T-helper 1 cell treated with Interleukin-12 subunit alpha and Interleukin-12 subunit beta and Interleukin-4 antibody, amounts not matched to agents 30 μg/mL and 1 μg/mL, for 36 hours (primary cell): ENCODE measurements at regions not wholly inside any gene's neighbourhood (a gene's known extent, or its start where the extent isn't known, plus 50 kb on each side); places are given as distances from the start of the nearest gene placed in this dataset.

ENCODE experiments used
- H3K27ac Mint-ChIP-seq: one replicate; pipeline ENCODE4 v1.8.0; 2021; ENCODE audit warnings: mild to moderate bottlenecking, mixed read lengths
- H3K27me3 Mint-ChIP-seq: one replicate; pipeline ENCODE4 v1.8.0; 2021; ENCODE audit warnings: low read depth, mixed read lengths
- H3K36me3 Mint-ChIP-seq: one replicate; pipeline ENCODE4 v1.8.0; 2021; ENCODE audit warnings: low read depth, mixed read lengths
- H3K4me1 Mint-ChIP-seq: one replicate; pipeline ENCODE4 v1.8.0; 2021; ENCODE audit warnings: low read depth, mixed read lengths
- H3K4me3 Mint-ChIP-seq: one replicate; pipeline ENCODE4 v1.8.0; 2021; ENCODE audit warnings: mild to moderate bottlenecking, moderate library complexity, mixed read lengths
- H3K9me3 Mint-ChIP-seq: one replicate; pipeline ENCODE4 v1.8.0; 2021; ENCODE audit warnings: mixed read lengths

DNA sequence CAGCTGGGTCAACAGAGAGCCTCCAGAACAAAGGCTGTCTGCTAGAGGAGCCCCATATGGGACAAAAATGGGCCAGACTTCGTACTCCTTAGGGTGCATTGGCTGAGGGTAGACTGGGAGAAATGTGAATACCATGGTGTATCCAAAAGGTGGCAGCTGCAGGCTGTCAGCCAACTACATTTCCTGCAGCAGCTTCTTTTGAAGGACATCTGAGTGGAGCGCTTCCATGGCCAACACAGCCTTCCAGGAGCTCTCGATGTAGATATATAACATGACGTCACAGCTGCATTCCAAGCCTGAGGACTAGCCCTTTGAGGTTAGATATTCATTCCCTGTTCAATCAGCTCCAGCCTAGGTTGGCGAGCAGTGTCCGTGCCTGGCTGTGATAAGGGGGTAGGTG, 107.7 kb downstream of the MAB21L3 start:
- H3K27ac Mint-ChIP-seq, result no peak overlapping the region
- H3K4me3 Mint-ChIP-seq, result no peak overlapping the region
- H3K27me3 Mint-ChIP-seq, result peaks cover 20% of the 10 kb centered on the region
- no peaks in the 10 kb centered on the region for H3K4me1 Mint-ChIP-seq
- no peaks in the 10 kb centered on the region for H3K36me3 Mint-ChIP-seq
- H3K9me3 Mint-ChIP-seq, result no peaks in the 10 kb centered on the region

- Mint-ChIP-seq H3K27me3 (peaks cover 24% of the 10 kb centered on the region), H3K9me3 (no peaks in the 10 kb centered on the region), H3K4me1 (no peaks in the 10 kb centered on the region), H3K27ac (no peak overlapping the region), H3K4me3 (no peak overlapping the region), H3K36me3 (no peaks in the 10 kb centered on the region)
Measured at GRCh38 chr1:116219651-116220434, 108.6 kb downstream of the MAB21L3 start.

GRCh38 chr1:116224111-116224510, 112.9 kb downstream of the MAB21L3 start:
- H3K36me3 Mint-ChIP-seq, result no peaks in the 10 kb centered on the region
- H3K27me3 Mint-ChIP-seq, result peaks cover 12% of the 10 kb centered on the region

DNA sequence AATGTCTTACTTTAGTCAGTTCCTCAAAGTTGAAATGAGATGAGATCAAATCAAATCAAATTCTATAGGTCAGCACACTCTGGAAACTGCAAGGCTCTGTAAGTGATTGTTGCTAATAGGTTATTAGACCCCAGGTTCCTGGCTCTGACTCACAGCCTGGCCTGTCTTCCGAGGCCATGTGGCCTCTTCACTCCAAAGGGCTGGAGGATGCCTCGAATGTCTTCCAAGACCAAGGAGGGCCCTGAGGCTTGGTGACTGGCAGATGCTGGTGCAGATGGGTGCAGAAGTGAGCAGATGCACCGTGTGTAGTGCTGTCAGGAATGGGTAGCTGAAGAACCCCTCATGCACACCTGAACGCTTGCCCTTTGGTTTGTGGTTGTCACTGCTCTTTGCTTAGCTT, 113.4 kb downstream of the MAB21L3 start:
- H3K4me3 Mint-ChIP-seq, result no peak overlapping the region
- H3K9me3 Mint-ChIP-seq, result no peaks in the 10 kb centered on the region
- H3K27ac Mint-ChIP-seq, result no peak overlapping the region
- no peaks in the 10 kb centered on the region for H3K4me1 Mint-ChIP-seq
- H3K27me3 Mint-ChIP-seq, result peaks cover 7% of the 10 kb centered on the region
- no peaks in the 10 kb centered on the region for H3K36me3 Mint-ChIP-seq

More at GRCh38 chr1:116224111-116224510, 112.9 kb downstream of the MAB21L3 start:
- H3K27ac Mint-ChIP-seq, result no peak overlapping the region
- no peaks in the 10 kb centered on the region for H3K4me1 Mint-ChIP-seq
- H3K4me3 Mint-ChIP-seq, result no peak overlapping the region
- no peaks in the 10 kb centered on the region for H3K9me3 Mint-ChIP-seq

DNA sequence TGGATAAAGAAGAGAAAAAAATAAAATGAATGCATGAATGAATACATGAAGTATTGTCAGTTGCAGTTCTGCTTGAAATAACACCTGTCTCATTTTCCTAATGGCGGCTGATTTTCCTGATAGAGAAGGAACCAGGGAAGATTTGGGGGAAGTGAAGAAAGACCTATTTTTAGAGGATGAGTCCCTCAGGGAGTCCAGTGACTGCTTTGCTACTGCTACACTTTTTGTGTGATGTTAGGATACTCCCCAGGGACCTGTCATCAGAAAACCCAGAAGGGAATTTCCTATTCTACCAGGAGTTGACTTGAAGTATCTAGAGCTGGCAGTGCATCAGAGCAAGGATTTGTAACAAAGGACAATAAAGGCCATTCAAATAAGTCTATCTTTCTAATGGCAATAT, 114.8 kb downstream of the MAB21L3 start:
- no peak overlapping the region for H3K27ac Mint-ChIP-seq
- no peaks in the 10 kb centered on the region for H3K4me1 Mint-ChIP-seq
- H3K4me3 Mint-ChIP-seq, result no peak overlapping the region
- H3K27me3 Mint-ChIP-seq, result peaks cover 4% of the 10 kb centered on the region
- H3K9me3 Mint-ChIP-seq, result no peaks in the 10 kb centered on the region
- no peaks in the 10 kb centered on the region for H3K36me3 Mint-ChIP-seq

GRCh38 chr1:116228511-116228910, 117.3 kb downstream of the MAB21L3 start:
- no peak overlapping the region for H3K27ac Mint-ChIP-seq
- peaks cover 3% of the 10 kb centered on the region for H3K4me1 Mint-ChIP-seq

DNA sequence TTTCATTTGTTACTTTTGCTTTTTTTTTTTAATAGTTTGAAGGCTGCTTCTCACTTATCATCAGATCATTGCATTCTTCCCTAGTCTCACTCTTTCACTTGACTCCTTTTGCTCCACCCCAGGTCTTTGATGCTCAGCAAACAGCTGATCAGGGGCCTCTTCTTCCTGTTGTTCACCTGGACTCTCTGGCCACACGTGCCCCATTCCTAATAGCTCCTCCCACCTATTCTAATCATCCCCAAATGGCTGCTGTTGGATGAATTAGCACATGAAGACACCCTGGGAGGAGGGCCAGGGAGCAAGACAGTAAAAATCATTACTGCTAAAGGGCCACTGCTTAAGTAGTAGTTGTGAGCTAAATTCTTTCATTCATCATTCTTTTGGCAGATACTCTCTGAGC, 119.5 kb downstream of the MAB21L3 start:
- Mint-ChIP-seq H3K36me3 (no peaks in the 10 kb centered on the region), H3K4me3 (no peak overlapping the region), H3K4me1 (peaks cover 3% of the 10 kb centered on the region), H3K27me3 (no peaks in the 10 kb centered on the region), H3K27ac (no peak overlapping the region), H3K9me3 (no peaks in the 10 kb centered on the region)

More at GRCh38 chr1:116228511-116228910, 117.3 kb downstream of the MAB21L3 start:
- H3K9me3 Mint-ChIP-seq, result no peaks in the 10 kb centered on the region
- H3K4me3 Mint-ChIP-seq, result no peak overlapping the region
- no peaks in the 10 kb centered on the region for H3K36me3 Mint-ChIP-seq
- peaks cover 4% of the 10 kb centered on the region for H3K27me3 Mint-ChIP-seq

DNA sequence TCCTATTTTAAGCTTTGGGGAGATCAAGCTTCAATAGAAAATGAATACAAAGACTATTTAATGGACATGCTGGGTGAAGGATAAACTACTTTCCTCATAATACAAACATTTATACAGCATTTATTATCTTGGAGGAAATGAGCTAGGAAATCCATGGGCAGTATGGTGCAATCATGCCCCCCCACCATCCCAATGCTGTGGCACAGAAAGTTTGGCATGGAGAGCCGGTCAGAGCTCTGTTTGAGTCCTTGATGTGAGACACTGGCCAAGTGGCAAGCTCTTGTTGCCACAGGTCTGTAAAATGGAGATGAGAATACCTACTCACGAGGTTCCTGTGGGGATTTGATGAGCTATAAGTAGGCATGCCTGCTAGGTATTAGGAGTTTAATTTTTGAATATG, 120.6 kb downstream of the MAB21L3 start:
- no peaks in the 10 kb centered on the region for H3K9me3 Mint-ChIP-seq
- H3K4me1 Mint-ChIP-seq, result peaks cover 3% of the 10 kb centered on the region
- peaks cover 4% of the 10 kb centered on the region for H3K27me3 Mint-ChIP-seq
- no peak overlapping the region for H3K4me3 Mint-ChIP-seq
- H3K36me3 Mint-ChIP-seq, result no peaks in the 10 kb centered on the region
- H3K27ac Mint-ChIP-seq, result no peak overlapping the region

- no peaks in the 10 kb centered on the region for H3K9me3 Mint-ChIP-seq
- H3K4me3 Mint-ChIP-seq, result no peak overlapping the region
- H3K36me3 Mint-ChIP-seq, result no peaks in the 10 kb centered on the region
- H3K4me1 Mint-ChIP-seq, result peaks cover 3% of the 10 kb centered on the region
- H3K27me3 Mint-ChIP-seq, result peaks cover 12% of the 10 kb centered on the region
- no peak overlapping the region for H3K27ac Mint-ChIP-seq
Measured at GRCh38 chr1:116232989-116233514, 121.9 kb downstream of the MAB21L3 start.

DNA sequence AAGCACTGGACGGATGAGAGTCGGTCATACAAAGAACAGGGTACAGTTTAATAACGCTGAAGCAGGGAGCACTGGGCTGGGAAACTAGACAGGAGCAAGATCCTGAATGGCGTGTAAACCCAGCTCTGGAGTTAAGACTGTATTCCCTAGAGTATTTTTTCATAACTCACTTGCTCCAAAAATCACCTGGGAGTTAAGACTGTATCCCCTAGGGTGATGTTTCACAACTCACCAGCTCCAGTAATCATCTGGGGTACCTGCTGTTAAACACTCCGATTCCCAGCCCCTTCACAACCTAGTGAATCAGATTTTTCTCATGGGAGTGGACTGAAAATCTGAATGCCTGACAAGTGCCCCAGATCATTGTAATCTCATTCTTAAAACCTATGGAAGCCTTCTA, 123.2 kb downstream of the MAB21L3 start:
- H3K27ac Mint-ChIP-seq, result no peak overlapping the region
- H3K9me3 Mint-ChIP-seq, result no peaks in the 10 kb centered on the region
- H3K36me3 Mint-ChIP-seq, result no peaks in the 10 kb centered on the region
- H3K4me3 Mint-ChIP-seq, result no peak overlapping the region
- peaks cover 3% of the 10 kb centered on the region for H3K4me1 Mint-ChIP-seq
- peaks cover 12% of the 10 kb centered on the region for H3K27me3 Mint-ChIP-seq

GRCh38 chr1:116239916-116240315, 128.7 kb downstream of the MAB21L3 start:
- Mint-ChIP-seq H3K27me3 (peaks cover 12% of the 10 kb centered on the region), H3K4me1 (no peaks in the 10 kb centered on the region), H3K4me3 (no peak overlapping the region), H3K36me3 (no peaks in the 10 kb centered on the region), H3K27ac (no peak overlapping the region), H3K9me3 (no peaks in the 10 kb centered on the region)

DNA sequence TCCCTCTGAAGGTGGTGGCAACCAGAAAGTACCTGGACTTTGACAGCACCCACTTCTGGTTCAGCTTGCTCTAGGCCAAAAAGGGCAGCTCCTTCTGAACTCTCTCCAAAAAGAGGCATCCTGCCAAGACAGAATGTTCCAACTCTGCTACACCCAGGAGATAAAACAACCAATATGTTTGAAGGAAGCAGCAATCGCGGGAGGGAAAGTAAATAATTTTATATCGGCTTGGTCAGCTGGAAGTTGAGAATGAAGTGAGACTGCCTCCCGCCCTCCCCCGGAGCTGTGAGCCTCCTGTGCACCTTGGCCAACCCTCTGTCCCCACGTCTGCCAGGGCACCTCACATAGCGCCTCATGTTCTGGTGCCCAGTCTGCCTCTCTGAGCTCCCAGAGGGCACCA, 130.3 kb upstream of the ATP1A1 start:
- no peak overlapping the region for H3K27ac Mint-ChIP-seq
- H3K27me3 Mint-ChIP-seq, result no peaks in the 10 kb centered on the region
- H3K9me3 Mint-ChIP-seq, result no peaks in the 10 kb centered on the region
- no peaks in the 10 kb centered on the region for H3K4me1 Mint-ChIP-seq
- H3K4me3 Mint-ChIP-seq, result no peak overlapping the region
- no peaks in the 10 kb centered on the region for H3K36me3 Mint-ChIP-seq

GRCh38 chr1:116243333-116244054, 129.6 kb upstream of the ATP1A1 start:
- H3K27me3 Mint-ChIP-seq, result no peaks in the 10 kb centered on the region
- no peaks in the 10 kb centered on the region for H3K4me1 Mint-ChIP-seq
- H3K27ac Mint-ChIP-seq, result no peak overlapping the region
- no peak overlapping the region for H3K4me3 Mint-ChIP-seq
- no peaks in the 10 kb centered on the region for H3K36me3 Mint-ChIP-seq
- no peaks in the 10 kb centered on the region for H3K9me3 Mint-ChIP-seq

- Mint-ChIP-seq H3K9me3 (no peaks in the 10 kb centered on the region), H3K36me3 (no peaks in the 10 kb centered on the region), H3K27ac (no peak overlapping the region), H3K27me3 (no peaks in the 10 kb centered on the region), H3K4me3 (no peak overlapping the region), H3K4me1 (no peaks in the 10 kb centered on the region)
Measured at GRCh38 chr1:116246174-116246573, 126.9 kb upstream of the ATP1A1 start.

DNA sequence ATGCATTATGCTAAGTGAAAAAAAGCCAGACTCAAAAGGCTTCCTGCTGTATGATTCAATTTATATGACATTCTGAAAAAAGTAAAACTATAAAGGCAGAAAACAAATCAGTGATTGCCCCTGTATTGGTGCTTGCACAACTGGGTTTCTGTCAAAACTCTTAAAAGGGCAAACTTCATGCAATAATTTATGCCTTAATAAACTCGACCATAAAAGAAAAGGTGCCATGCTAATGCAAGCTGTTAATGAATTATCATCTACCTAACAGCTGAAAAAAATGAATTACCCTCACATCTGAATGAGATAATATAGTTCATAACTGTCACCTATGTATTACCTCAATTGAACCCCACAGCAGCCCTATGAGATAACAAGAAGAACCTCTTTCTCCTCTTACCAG, 120.8 kb upstream of the ATP1A1 start:
- Mint-ChIP-seq H3K27ac (no peak overlapping the region), H3K27me3 (no peaks in the 10 kb centered on the region), H3K36me3 (no peaks in the 10 kb centered on the region), H3K4me3 (no peak overlapping the region), H3K4me1 (peaks cover 2% of the 10 kb centered on the region), H3K9me3 (no peaks in the 10 kb centered on the region)
